ENCODE measurements at regions not wholly inside any gene's neighbourhood (a gene's known extent, or its start where the extent isn't known, plus 50 kb on each side); places are given as distances from the start of the nearest gene placed in this dataset.

DNA sequence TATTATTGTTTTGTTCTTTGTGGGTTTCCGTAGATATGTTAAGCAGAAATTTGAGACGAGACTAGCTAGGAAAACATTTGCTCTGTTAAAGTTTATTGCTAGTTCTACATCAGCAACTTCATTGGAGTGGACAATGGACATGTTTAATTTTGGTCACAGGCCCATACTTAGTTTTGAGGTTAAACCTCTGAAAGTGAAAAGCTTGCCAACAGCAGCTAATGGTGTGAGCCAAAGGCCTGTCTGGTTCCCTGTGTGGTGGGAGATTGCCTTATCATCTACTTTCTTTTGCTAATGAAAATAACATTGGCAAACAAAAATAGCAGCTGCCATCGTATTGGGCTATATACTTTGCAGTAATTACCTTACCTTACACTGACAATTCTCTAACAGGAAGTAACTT is 388.4 kb upstream of the FZD8 start:
- no peak for TF ChIP-seq FOXM1 (IDR thresholded peaks at IDR 0.05; ENCODE audit: low read depth, low read length)
- TF ChIP-seq, protein P1, sequence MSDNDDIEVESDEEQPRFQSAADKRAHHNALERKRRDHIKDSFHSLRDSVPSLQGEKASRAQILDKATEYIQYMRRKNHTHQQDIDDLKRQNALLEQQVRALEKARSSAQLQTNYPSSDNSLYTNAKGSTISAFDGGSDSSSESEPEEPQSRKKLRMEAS (IDR thresholded peaks at IDR 0.05; ENCODE audit: low read depth, low read length): no peak
- TF ChIP-seq ZNF622 (IDR thresholded peaks at IDR 0.05): no peak
- TF ChIP-seq, protein P2, sequence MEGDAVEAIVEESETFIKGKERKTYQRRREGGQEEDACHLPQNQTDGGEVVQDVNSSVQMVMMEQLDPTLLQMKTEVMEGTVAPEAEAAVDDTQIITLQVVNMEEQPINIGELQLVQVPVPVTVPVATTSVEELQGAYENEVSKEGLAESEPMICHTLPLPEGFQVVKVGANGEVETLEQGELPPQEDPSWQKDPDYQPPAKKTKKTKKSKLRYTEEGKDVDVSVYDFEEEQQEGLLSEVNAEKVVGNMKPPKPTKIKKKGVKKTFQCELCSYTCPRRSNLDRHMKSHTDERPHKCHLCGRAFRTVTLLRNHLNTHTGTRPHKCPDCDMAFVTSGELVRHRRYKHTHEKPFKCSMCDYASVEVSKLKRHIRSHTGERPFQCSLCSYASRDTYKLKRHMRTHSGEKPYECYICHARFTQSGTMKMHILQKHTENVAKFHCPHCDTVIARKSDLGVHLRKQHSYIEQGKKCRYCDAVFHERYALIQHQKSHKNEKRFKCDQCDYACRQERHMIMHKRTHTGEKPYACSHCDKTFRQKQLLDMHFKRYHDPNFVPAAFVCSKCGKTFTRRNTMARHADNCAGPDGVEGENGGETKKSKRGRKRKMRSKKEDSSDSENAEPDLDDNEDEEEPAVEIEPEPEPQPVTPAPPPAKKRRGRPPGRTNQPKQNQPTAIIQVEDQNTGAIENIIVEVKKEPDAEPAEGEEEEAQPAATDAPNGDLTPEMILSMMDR (IDR thresholded peaks at IDR 0.05 in 2 of 3, conservative IDR thresholded peaks at IDR 0.05 in 1 of 3; ENCODE audit: control insufficient read depth in 2 of 3, extremely low read depth in 1 of 3, insufficient read depth in 1 of 3, low read depth in 3 of 3, low read length in 3 of 3): no peak
- no peak for TF ChIP-seq TAF1 (IDR thresholded peaks at IDR 0.05; ENCODE audit: borderline replicate concordance, low read depth, low read length)
- TF ChIP-seq POLR2A (IDR thresholded peaks at IDR 0.05; ENCODE audit: low read depth, low read length): no peak
- TF ChIP-seq, protein P3, sequence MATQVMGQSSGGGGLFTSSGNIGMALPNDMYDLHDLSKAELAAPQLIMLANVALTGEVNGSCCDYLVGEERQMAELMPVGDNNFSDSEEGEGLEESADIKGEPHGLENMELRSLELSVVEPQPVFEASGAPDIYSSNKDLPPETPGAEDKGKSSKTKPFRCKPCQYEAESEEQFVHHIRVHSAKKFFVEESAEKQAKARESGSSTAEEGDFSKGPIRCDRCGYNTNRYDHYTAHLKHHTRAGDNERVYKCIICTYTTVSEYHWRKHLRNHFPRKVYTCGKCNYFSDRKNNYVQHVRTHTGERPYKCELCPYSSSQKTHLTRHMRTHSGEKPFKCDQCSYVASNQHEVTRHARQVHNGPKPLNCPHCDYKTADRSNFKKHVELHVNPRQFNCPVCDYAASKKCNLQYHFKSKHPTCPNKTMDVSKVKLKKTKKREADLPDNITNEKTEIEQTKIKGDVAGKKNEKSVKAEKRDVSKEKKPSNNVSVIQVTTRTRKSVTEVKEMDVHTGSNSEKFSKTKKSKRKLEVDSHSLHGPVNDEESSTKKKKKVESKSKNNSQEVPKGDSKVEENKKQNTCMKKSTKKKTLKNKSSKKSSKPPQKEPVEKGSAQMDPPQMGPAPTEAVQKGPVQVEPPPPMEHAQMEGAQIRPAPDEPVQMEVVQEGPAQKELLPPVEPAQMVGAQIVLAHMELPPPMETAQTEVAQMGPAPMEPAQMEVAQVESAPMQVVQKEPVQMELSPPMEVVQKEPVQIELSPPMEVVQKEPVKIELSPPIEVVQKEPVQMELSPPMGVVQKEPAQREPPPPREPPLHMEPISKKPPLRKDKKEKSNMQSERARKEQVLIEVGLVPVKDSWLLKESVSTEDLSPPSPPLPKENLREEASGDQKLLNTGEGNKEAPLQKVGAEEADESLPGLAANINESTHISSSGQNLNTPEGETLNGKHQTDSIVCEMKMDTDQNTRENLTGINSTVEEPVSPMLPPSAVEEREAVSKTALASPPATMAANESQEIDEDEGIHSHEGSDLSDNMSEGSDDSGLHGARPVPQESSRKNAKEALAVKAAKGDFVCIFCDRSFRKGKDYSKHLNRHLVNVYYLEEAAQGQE (IDR thresholded peaks at IDR 0.05; ENCODE audit: low read depth, low read length): no peak
- TF ChIP-seq ETV6 (conservative IDR thresholded peaks at IDR 0.05 in 1 of 2, IDR thresholded peaks at IDR 0.05 in 1 of 2; ENCODE audit: borderline replicate concordance in 1 of 2, low read depth in 1 of 2): no peak
